Gastroesophageal sphincter (tissue), 3 donors: ENCODE measurements at regions not wholly inside any gene's neighbourhood (a gene's known extent, or its start where the extent isn't known, plus 50 kb on each side); places are given as distances from the start of the nearest gene placed in this dataset.

ENCODE experiments used
- CTCF ChIP-seq, 4 experiments: fragments of 200-600 bp in 2 of 4; fragments of 450-650 bp in 2 of 4; sonication (generic) in 1 of 4; IDR thresholded peaks; one replicate each; pipeline ENCODE4 v1.5.1; 2017 to 2019; ENCODE audit warnings: antibody characterized with exemption in 4 of 4, mild to moderate bottlenecking in 2 of 4, moderate library complexity in 2 of 4
- POLR2A ChIP-seq, 2 donors: fragments of 450-650 bp; IDR thresholded peaks; one replicate each; pipeline ENCODE4 v1.6.1; 2017; ENCODE audit warnings: antibody characterized with exemption in 2 of 2, mild to moderate bottlenecking in 2 of 2, moderate library complexity in 1 of 2
- POLR2AphosphoS5 ChIP-seq: sonication (generic); formaldehyde crosslinking; IDR thresholded peaks from one replicate; pipeline ENCODE4 v1.6.1; 2017; ENCODE audit warnings: antibody characterized with exemption

- TF ChIP-seq CTCF (IDR thresholded peaks at IDR 0.05) = no peak
- no peak for TF ChIP-seq POLR2A (IDR thresholded peaks at IDR 0.05)
- no peak for TF ChIP-seq POLR2AphosphoS5
These were observed 2040.1 kb upstream of the LRRTM1 start for GRCh38 chr2:82344670-82345069.
